HG03060 (cell line): ENCODE measurements at regions not wholly inside any gene's neighbourhood (a gene's known extent, or its start where the extent isn't known, plus 50 kb on each side); places are given as distances from the start of the nearest gene placed in this dataset.
"Not testable (repeated sequence)": the region's sequence is repeated elsewhere in the genome, so short reads cannot be mapped to it uniquely, and the experiment has no call there.

Source experiments
- ATAC-seq: cut with Tn5 transposase; IDR thresholded peaks from one replicate; pipeline ENCODE4 v1.9.1; 2021; ENCODE audit warnings: low read depth, moderate number of reproducible peaks; ENCODE audit not compliant: unreplicated experiment

- no peak for ATAC-seq
Observed at GRCh38 chr6:71049198-71049770, 92.4 kb upstream of the B3GAT2 start.

GRCh38 chr6:71053475-71053874 lies 96.6 kb upstream of the B3GAT2 start:
- no peak for ATAC-seq

- ATAC-seq, result no peak
Observed at GRCh38 chr6:71056656-71057055, 99.8 kb upstream of the B3GAT2 start.

- ATAC-seq, result no peak
Observed at GRCh38 chr6:71066153-71066552, 109.3 kb upstream of the B3GAT2 start.

- no peak for ATAC-seq
Observed at GRCh38 chr6:71067816-71068215, 111.0 kb upstream of the B3GAT2 start.

GRCh38 chr6:71072508-71072907 lies 115.6 kb upstream of the B3GAT2 start:
- no peak for ATAC-seq

- ATAC-seq, result no peak
Observed at GRCh38 chr6:71077655-71078054, 120.8 kb upstream of the B3GAT2 start.

GRCh38 chr6:71079677-71080076 lies 122.8 kb upstream of the B3GAT2 start:
- ATAC-seq, result no peak

- ATAC-seq, result no peak
Observed at GRCh38 chr6:71080133-71080532, 123.3 kb upstream of the B3GAT2 start.

- ATAC-seq, result no peak
Observed at GRCh38 chr6:71080826-71081225, 124.0 kb upstream of the B3GAT2 start.

- ATAC-seq, result no peak
Observed at GRCh38 chr6:71082033-71082650, 125.3 kb upstream of the B3GAT2 start.

- ATAC-seq, result no peak
Observed at GRCh38 chr6:71083308-71083820, 126.5 kb upstream of the B3GAT2 start.

GRCh38 chr6:71088166-71088565 lies 131.3 kb upstream of the B3GAT2 start:
- ATAC-seq, result no peak

- ATAC-seq, result no peak
Observed at GRCh38 chr6:71090217-71090616, 133.4 kb upstream of the B3GAT2 start.

- no peak for ATAC-seq
Observed at GRCh38 chr6:71091167-71091566, 134.3 kb upstream of the B3GAT2 start.

GRCh38 chr6:71091956-71092355 lies 135.1 kb upstream of the B3GAT2 start:
- ATAC-seq, result no peak

GRCh38 chr6:71097264-71097663 lies 140.4 kb upstream of the B3GAT2 start:
- ATAC-seq, result not testable (repeated sequence)

GRCh38 chr6:71099649-71100048 lies 142.8 kb upstream of the B3GAT2 start:
- ATAC-seq, result no peak

GRCh38 chr6:71103130-71103529 lies 146.3 kb upstream of the B3GAT2 start:
- ATAC-seq, result no peak

- no peak for ATAC-seq
Observed at GRCh38 chr6:71103641-71104040, 146.8 kb upstream of the B3GAT2 start.

GRCh38 chr6:71106276-71106675 lies 149.4 kb upstream of the B3GAT2 start:
- no peak for ATAC-seq

GRCh38 chr6:71107911-71108420 lies 151.1 kb upstream of the B3GAT2 start:
- ATAC-seq, result no peak
